Ovary (tissue), 7 donors: ENCODE measurements at regions not wholly inside any gene's neighbourhood (a gene's known extent, or its start where the extent isn't known, plus 50 kb on each side); places are given as distances from the start of the nearest gene placed in this dataset.

Experiments
- DNase-seq, 5 donors: peaks; one replicate each; pipeline ENCODE4 v3.0.0-alpha.2; 2019 to 2020
- H3K27ac ChIP-seq, 2 donors: fragments of 200-600 bp; one replicate each; pipeline versions ENCODE4 v1.5.1 to v1.8.0; 2019 to 2022
- H3K27me3 ChIP-seq: fragments of 200-600 bp; one replicate; pipeline ENCODE4 v1.8.0; 2022
- H3K36me3 ChIP-seq: fragments of 200-600 bp; sonication (generic); one replicate; pipeline ENCODE4 v1.5.1; 2019
- H3K4me1 ChIP-seq: one replicate; pipeline ENCODE4 v1.8.1; 2013; ENCODE audit warnings: mild to moderate bottlenecking, moderate library complexity; ENCODE audit not compliant: insufficient read depth
- H3K4me3 ChIP-seq: fragments of 200-600 bp; sonication (generic); one replicate; pipeline ENCODE4 v1.5.1; 2017
- H3K9me3 ChIP-seq, 2 donors: fragments of 200-600 bp in 1 of 2; sonication (generic) in 1 of 2; one replicate each; pipeline versions ENCODE4 v1.5.1 to v1.8.1; 2013 to 2019; ENCODE audit warnings: mild to moderate bottlenecking in 1 of 2, moderate library complexity in 1 of 2
- EP300 ChIP-seq: sonication (generic); formaldehyde crosslinking; IDR thresholded peaks from one replicate; pipeline ENCODE4 v1.6.1; 2017; ENCODE audit warnings: antibody characterized with exemption
- POLR2A ChIP-seq: fragments of 450-650 bp; IDR thresholded peaks from one replicate; pipeline ENCODE4 v1.6.1; 2017; ENCODE audit warnings: antibody characterized with exemption, mild to moderate bottlenecking, moderate library complexity
- WGBS, 3 donors: extraction: QIAGEN DNeasy Blood & Tissue Kit in 1 of 3; methylation state at CpG; one replicate each; pipeline versions ENCODE4 v1.1.5 to v1.1.7; 2013 to 2017; 5-methylcytosine and 5-hydroxymethylcytosine counted together
- intact Hi-C, 4 donors: fragments of 100-400 bp; cut with DNase I; formaldehyde crosslinking; loops; one replicate each; pipeline versions ENCODE4 v1.11.0 to v1.15.1; 2022 to 2023
- TF ChIP-seq, protein P1 (sequence below), 3 donors: fragments of 450-650 bp in 2 of 3; fragments of 200-600 bp in 1 of 3; IDR thresholded peaks; one replicate each; pipeline versions ENCODE4 v1.5.1 to v1.8.0; 2016 to 2022; ENCODE audit warnings: antibody characterized with exemption in 3 of 3, mild to moderate bottlenecking in 1 of 3
- donor health status: DM: no; HTN: no; CAD: no; lungs with moderate emphysema.
- donor health status: DM: no; HTN: no; CAD: no.
- donor health status: Bipolar disorder and iron deficiency.
- donor health status: DM: no; HTN: no; CAD: no.
- donor health status: DM: yes; HTN: yes; CAD: no.

DNA sequence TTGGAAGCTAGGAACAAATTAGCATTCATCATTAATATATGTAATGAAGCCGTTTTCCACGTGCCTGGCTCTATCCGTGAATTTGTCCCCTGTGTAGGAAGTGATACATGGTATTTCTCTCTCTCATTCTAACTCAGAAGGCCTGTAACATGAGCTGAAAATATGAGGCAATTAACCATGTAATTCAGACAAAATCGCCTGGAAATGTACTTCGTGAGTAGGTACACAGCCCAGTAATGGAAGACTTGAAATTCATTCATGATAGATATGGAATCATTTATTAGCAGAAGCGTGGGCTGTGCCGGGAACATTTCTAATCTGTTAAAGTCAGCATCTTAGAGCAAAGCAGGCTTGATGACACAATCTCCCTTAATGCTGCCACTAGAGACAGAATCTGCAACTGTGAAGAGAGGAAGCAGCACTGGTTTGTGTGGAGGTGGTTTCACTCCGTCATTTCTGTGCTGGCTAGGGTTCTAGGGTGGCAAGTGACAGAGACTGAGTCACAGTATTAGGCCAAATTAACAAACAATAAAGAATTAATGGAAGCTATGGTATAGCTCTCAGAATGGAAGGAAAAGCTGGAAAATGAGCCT lies 225.0 kb upstream of the PROK2 start:
- no peak for TF ChIP-seq POLR2A
- TF ChIP-seq, protein P1, sequence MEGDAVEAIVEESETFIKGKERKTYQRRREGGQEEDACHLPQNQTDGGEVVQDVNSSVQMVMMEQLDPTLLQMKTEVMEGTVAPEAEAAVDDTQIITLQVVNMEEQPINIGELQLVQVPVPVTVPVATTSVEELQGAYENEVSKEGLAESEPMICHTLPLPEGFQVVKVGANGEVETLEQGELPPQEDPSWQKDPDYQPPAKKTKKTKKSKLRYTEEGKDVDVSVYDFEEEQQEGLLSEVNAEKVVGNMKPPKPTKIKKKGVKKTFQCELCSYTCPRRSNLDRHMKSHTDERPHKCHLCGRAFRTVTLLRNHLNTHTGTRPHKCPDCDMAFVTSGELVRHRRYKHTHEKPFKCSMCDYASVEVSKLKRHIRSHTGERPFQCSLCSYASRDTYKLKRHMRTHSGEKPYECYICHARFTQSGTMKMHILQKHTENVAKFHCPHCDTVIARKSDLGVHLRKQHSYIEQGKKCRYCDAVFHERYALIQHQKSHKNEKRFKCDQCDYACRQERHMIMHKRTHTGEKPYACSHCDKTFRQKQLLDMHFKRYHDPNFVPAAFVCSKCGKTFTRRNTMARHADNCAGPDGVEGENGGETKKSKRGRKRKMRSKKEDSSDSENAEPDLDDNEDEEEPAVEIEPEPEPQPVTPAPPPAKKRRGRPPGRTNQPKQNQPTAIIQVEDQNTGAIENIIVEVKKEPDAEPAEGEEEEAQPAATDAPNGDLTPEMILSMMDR (IDR thresholded peaks at IDR 0.05), result no peak
- no peak for TF ChIP-seq EP300
- Histone ChIP-seq H3K27ac (no peak overlapping the region), H3K4me1 (no peaks in the 10 kb centered on the region), H3K27me3 (no peaks in the 10 kb centered on the region), H3K4me3 (no peak overlapping the region), H3K9me3 (no peaks in the 10 kb centered on the region), H3K36me3 (no peaks in the 10 kb centered on the region)
- WGBS, 3 donors, result 61 to 69% (median 67%) methylated on average over 8 of the region's 8 CpGs
- no peak for DNase-seq
- intact Hi-C loops, result no loop called here

DNA sequence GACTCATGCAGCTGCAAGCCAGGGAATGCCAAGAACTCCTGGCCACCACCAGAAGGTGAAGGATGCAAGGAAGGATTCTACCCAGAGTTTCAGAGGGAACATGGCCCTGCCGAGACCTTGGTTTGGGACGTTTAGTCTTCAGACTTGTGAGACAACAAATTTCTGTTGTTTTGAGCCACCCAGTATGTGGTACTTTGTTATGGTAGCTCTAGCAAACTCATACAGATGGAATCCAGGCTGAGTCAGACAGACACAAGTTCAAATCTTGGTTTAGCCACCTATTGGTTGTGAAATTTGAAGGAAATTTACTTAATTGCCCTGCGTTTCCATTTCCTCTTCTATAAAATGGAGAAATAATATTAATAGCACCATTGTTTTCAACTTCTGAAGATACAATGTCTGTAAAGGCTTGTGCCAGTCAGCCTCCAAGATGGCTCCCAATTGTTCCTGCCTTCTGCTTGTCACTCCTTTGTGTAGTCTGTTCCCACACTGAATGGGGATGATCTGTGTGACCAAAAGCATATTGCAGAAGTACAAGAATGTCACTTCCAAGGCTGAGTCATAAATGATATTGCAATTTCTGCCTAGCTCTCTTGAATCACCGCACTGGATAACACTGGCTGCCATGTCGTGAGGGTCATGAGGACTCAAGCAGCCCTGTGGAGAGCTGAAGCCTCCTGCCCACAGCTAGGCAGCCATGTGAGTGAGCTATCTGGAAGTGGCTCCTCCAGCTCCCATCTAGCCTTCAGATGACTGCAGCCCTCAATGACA lies 223.5 kb upstream of the PROK2 start:
- 88 to 92% (median 91%) methylated on average over 5 of the region's 5 CpGs for WGBS, 3 donors
- no peak overlapping the region for H3K27ac ChIP-seq
- DNase-seq, result no peak
- H3K36me3 ChIP-seq, result no peaks in the 10 kb centered on the region
- H3K27me3 ChIP-seq, result no peaks in the 10 kb centered on the region
- H3K4me3 ChIP-seq, result no peak overlapping the region
- H3K9me3 ChIP-seq, result no peaks in the 10 kb centered on the region
- TF ChIP-seq POLR2A, result no peak
- TF ChIP-seq, protein P1 (IDR thresholded peaks at IDR 0.05), result no peak
- no peak for TF ChIP-seq EP300
- intact Hi-C loops, result no loop called here
- H3K4me1 ChIP-seq, result no peaks in the 10 kb centered on the region

DNA sequence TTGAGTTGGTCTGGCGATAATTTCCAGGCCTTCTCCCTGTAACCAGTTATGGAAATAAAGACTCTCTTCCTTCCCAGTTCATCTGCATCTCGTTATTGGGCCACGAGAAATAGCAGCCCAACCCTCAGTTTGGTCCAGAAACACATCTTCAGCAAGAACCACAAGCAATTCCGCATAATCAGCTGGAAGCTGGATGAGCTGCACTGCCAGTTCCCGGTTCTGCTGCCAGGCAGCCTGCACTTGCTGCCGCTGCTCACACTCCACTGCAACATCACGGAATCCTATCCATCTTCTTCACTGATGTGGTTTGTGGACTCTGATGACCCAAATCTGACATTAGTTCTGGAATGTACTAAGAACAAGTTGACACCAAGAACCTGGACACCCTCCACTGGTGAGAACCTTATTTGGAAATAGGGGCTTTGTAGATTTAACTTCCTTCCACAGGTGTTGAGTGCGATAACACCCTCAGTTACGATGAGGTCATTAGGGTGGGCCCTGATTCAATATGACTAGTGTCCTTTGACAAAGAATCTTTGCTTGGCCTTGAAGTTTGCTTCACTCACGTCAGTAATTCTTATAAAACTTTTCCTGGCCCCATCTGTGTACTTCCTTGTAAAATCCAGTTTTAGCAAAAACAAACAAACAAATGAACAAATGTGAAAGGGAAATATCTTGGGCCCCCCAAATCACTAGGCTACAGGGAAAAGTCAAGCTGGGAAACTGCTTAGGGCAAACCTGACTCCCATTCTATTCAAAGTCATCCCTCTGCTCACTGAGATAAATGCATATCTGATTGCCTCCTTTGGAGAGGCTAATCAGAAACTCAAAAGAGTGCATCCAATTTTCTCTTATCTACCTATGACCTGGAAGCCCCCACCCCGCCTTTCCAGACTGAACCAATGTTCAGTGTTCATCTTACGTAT lies 221.9 kb upstream of the PROK2 start:
- 93 to 95% (median 94%) methylated on average over 12 of the region's 12 CpGs for WGBS, 3 donors
- Histone ChIP-seq H3K4me3 (no peak overlapping the region), H3K27ac (no peak overlapping the region), H3K36me3 (no peaks in the 10 kb centered on the region), H3K27me3 (no peaks in the 10 kb centered on the region), H3K4me1 (no peaks in the 10 kb centered on the region), H3K9me3 (no peaks in the 10 kb centered on the region)
- no peak for TF ChIP-seq EP300
- no peak for TF ChIP-seq POLR2A
- TF ChIP-seq, protein P1 (IDR thresholded peaks at IDR 0.05), result no peak
- intact Hi-C loops, result no loop called here
- no peak for DNase-seq

DNA sequence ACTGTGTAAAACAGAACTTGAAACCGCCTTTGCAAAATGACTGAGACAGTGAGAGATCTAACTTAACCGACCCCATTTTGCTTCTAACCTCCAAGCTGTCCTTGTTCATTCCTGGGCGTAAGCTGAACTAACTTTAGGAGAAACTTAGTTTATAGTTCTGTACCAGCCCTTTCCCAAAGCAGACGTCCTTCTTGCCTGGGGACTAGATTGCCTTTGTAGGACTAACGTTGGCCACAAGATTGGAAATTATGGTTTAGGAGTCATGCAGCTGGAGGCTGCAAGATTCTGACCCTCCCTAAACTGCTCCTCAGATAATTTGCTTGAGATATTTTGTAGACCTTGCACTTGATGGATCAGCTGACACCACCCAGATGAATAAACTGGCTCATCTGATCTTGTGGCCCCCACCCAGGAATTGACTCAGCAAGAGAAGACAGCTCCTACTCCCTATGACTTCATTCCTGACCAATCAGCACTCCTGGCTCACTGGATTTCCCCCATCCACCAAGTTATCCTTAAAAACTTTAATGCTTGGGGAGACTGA lies 219.9 kb upstream of the PROK2 start:
- Histone ChIP-seq H3K36me3 (no peaks in the 10 kb centered on the region), H3K4me1 (no peaks in the 10 kb centered on the region), H3K9me3 (no peaks in the 10 kb centered on the region), H3K27ac (no peak overlapping the region), H3K27me3 (no peaks in the 10 kb centered on the region), H3K4me3 (no peak overlapping the region)
- intact Hi-C loops, result no loop called here
- WGBS, 3 donors, result 85 to 89% (median 89%) methylated on average over 5 of the region's 5 CpGs
- TF ChIP-seq POLR2A (no peak), EP300 (no peak)
- TF ChIP-seq, protein P1 (IDR thresholded peaks at IDR 0.05), result no peak
- DNase-seq, result no peak
